HEK293T (cell line): ENCODE measurements at regions not wholly inside any gene's neighbourhood (a gene's known extent, or its start where the extent isn't known, plus 50 kb on each side); places are given as distances from the start of the nearest gene placed in this dataset.

Experiments used
- BHLHE40 ChIP-seq: fragments of 450-650 bp; IDR thresholded peaks from 2 replicates; pipeline ENCODE4 v1.6.1; 2016; ENCODE audit warnings: mild to moderate bottlenecking, moderate library complexity, borderline replicate concordance
- FOXA1 ChIP-seq: fragments of 450-650 bp; IDR thresholded peaks from 2 replicates; pipeline ENCODE4 v1.6.1; 2016; ENCODE audit warnings: mild to moderate bottlenecking
- FOXK2 ChIP-seq: fragments of 450-650 bp; IDR thresholded peaks from 2 replicates; pipeline ENCODE4 v1.6.1; 2016; ENCODE audit warnings: mild to moderate bottlenecking
- FOXM1 ChIP-seq: fragments of 450-650 bp; IDR thresholded peaks from 2 replicates; pipeline ENCODE4 v1.6.1; 2017; ENCODE audit warnings: mild to moderate bottlenecking, borderline replicate concordance
- HDGF ChIP-seq: fragments of 450-650 bp; IDR thresholded peaks from 2 replicates; pipeline ENCODE4 v1.6.1; 2017; ENCODE audit warnings: antibody characterized with exemption, borderline replicate concordance
- NFRKB ChIP-seq: fragments of 450-650 bp; IDR thresholded peaks from 2 replicates; pipeline ENCODE4 v1.6.1; 2016; ENCODE audit warnings: mild to moderate bottlenecking, moderate library complexity
- PKNOX1 ChIP-seq: fragments of 450-650 bp; IDR thresholded peaks from 2 replicates; pipeline ENCODE4 v1.6.1; 2016
- SP1 ChIP-seq: fragments of 450-650 bp; IDR thresholded peaks from 2 replicates; pipeline ENCODE4 v1.6.1; 2017
- SUZ12 ChIP-seq: fragments of 450-650 bp; IDR thresholded peaks from 2 replicates; pipeline ENCODE4 v1.6.1; 2016; ENCODE audit warnings: mild to moderate bottlenecking
- ZNF384 ChIP-seq: fragments of 450-650 bp; IDR thresholded peaks from 2 replicates; pipeline ENCODE4 v1.6.1; 2016

- TF ChIP-seq FOXA1, result no peak
- TF ChIP-seq SP1, result no peak
- no peak for TF ChIP-seq SUZ12
- TF ChIP-seq FOXK2, result no peak
- no peak for TF ChIP-seq HDGF
- TF ChIP-seq FOXM1, result no peak
- no peak for TF ChIP-seq NFRKB
- TF ChIP-seq ZNF384, result no peak
- TF ChIP-seq BHLHE40, result no peak
- TF ChIP-seq PKNOX1, result no peak
Observed at GRCh38 chr1:217090060-217090911, 367.1 kb upstream of the ESRRG start.
